Ovary (tissue), 7 donors: ENCODE measurements at regions not wholly inside any gene's neighbourhood (a gene's known extent, or its start where the extent isn't known, plus 50 kb on each side); places are given as distances from the start of the nearest gene placed in this dataset.

ENCODE experiments used
- DNase-seq, 5 donors: peaks; one replicate each; pipeline ENCODE4 v3.0.0-alpha.2; 2019 to 2020
- H3K27ac ChIP-seq, 2 donors: fragments of 200-600 bp; one replicate each; pipeline versions ENCODE4 v1.5.1 to v1.8.0; 2019 to 2022
- H3K27me3 ChIP-seq: fragments of 200-600 bp; one replicate; pipeline ENCODE4 v1.8.0; 2022
- H3K36me3 ChIP-seq: fragments of 200-600 bp; sonication (generic); one replicate; pipeline ENCODE4 v1.5.1; 2019
- H3K4me1 ChIP-seq: one replicate; pipeline ENCODE4 v1.8.1; 2013; ENCODE audit warnings: mild to moderate bottlenecking, moderate library complexity; ENCODE audit not compliant: insufficient read depth
- H3K4me3 ChIP-seq: fragments of 200-600 bp; sonication (generic); one replicate; pipeline ENCODE4 v1.5.1; 2017
- H3K9me3 ChIP-seq, 2 donors: fragments of 200-600 bp in 1 of 2; sonication (generic) in 1 of 2; one replicate each; pipeline versions ENCODE4 v1.5.1 to v1.8.1; 2013 to 2019; ENCODE audit warnings: mild to moderate bottlenecking in 1 of 2, moderate library complexity in 1 of 2
- CTCF ChIP-seq, 3 donors: fragments of 450-650 bp in 2 of 3; fragments of 200-600 bp in 1 of 3; IDR thresholded peaks; one replicate each; pipeline versions ENCODE4 v1.5.1 to v1.8.0; 2016 to 2022; ENCODE audit warnings: antibody characterized with exemption in 3 of 3, mild to moderate bottlenecking in 1 of 3
- EP300 ChIP-seq: sonication (generic); formaldehyde crosslinking; IDR thresholded peaks from one replicate; pipeline ENCODE4 v1.6.1; 2017; ENCODE audit warnings: antibody characterized with exemption
- POLR2A ChIP-seq: fragments of 450-650 bp; IDR thresholded peaks from one replicate; pipeline ENCODE4 v1.6.1; 2017; ENCODE audit warnings: antibody characterized with exemption, mild to moderate bottlenecking, moderate library complexity
- WGBS, 3 donors: extraction: QIAGEN DNeasy Blood & Tissue Kit in 1 of 3; methylation state at CpG; one replicate each; pipeline versions ENCODE4 v1.1.5 to v1.1.7; 2013 to 2017; 5-methylcytosine and 5-hydroxymethylcytosine counted together
- intact Hi-C, 4 donors: fragments of 100-400 bp; cut with DNase I; formaldehyde crosslinking; loops; one replicate each; pipeline versions ENCODE4 v1.11.0 to v1.15.1; 2022 to 2023
- donor health status: DM: no; HTN: no; CAD: no; lungs with moderate emphysema.
- donor health status: DM: no; HTN: no; CAD: no.
- donor health status: Bipolar disorder and iron deficiency.
- donor health status: DM: no; HTN: no; CAD: no.
- donor health status: DM: yes; HTN: yes; CAD: no.

GRCh38 chr3:103009609-103010008 is 574.8 kb downstream of the ZPLD1 start:
- H3K4me3 ChIP-seq, result no peak overlapping the region
- no peaks in the 10 kb centered on the region for H3K4me1 ChIP-seq
- TF ChIP-seq CTCF (IDR thresholded peaks at IDR 0.05), result no peak
- TF ChIP-seq POLR2A, result no peak
- no peak for TF ChIP-seq EP300
- intact Hi-C loops, result no loop called here
- H3K27me3 ChIP-seq, result no peaks in the 10 kb centered on the region
- DNase-seq, result no peak
- no peaks in the 10 kb centered on the region for H3K36me3 ChIP-seq
- H3K27ac ChIP-seq, result no peak overlapping the region
- H3K9me3 ChIP-seq, result no peaks in the 10 kb centered on the region

DNA sequence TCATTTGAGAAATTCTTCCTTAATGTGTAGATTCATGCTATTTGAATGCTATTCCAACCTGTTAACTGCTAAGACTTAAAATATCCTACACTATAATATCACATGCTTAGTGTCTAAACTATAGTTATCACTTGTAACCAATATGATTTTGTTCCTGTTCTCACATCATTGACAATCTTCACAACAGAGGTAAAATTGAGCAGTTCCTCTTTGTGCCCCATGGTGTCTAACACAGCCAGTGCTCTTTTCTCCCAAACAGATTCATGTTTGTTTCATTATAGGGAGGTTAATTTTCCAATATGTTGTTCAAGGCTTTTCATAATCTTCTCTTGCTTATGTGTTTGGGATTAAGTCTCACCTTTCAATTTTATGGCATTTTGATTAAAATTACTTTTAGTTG is 591.1 kb downstream of the ZPLD1 start:
- Histone ChIP-seq H3K27me3 (no peaks in the 10 kb centered on the region), H3K4me1 (no peaks in the 10 kb centered on the region), H3K36me3 (no peaks in the 10 kb centered on the region), H3K4me3 (no peak overlapping the region), H3K27ac (no peak overlapping the region), H3K9me3 (no peaks in the 10 kb centered on the region)
- no peak for TF ChIP-seq EP300
- TF ChIP-seq CTCF (IDR thresholded peaks at IDR 0.05), result no peak
- TF ChIP-seq POLR2A, result no peak
- intact Hi-C loops, result no loop called here
- no peak for DNase-seq

GRCh38 chr3:103033841-103034240 is 599.0 kb downstream of the ZPLD1 start:
- H3K9me3 ChIP-seq, result no peaks in the 10 kb centered on the region
- WGBS, 3 donors, result 90 to 93% (median 92%) methylated on average over 2 of the region's 2 CpGs

DNA sequence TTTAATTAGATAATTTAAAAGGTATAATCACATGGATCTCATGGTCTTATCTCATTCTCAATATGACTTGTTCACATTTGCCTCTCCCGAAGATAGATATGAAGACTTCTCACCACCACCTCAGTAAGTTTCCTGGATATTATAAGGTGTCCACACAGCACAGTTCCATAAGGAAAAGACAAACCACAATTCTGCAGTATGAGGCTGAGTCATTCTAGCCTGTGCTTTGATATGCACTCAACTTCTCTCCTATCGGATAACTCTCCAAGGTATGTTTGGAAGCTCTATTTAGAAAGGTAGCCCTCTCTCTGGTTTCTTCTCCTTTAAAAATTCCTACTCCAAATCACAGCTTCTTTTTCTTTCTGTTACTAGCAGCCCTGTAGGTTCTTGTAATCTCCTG is 612.8 kb downstream of the ZPLD1 start:
- H3K36me3 ChIP-seq, result no peaks in the 10 kb centered on the region
- TF ChIP-seq EP300 (no peak), CTCF (IDR thresholded peaks at IDR 0.05) (no peak), POLR2A (no peak)
- no peaks in the 10 kb centered on the region for H3K27me3 ChIP-seq
- no peaks in the 10 kb centered on the region for H3K4me1 ChIP-seq
- no peak for DNase-seq
- H3K9me3 ChIP-seq, result no peaks in the 10 kb centered on the region
- 80 to 89% (median 86%) methylated on average over 2 of the region's 2 CpGs for WGBS, 3 donors
- intact Hi-C loops, result no loop called here
- H3K4me3 ChIP-seq, result no peak overlapping the region
- H3K27ac ChIP-seq, result no peak overlapping the region

More at GRCh38 chr3:103033841-103034240, 599.0 kb downstream of the ZPLD1 start:
- DNase-seq, result no peak
- H3K4me3 ChIP-seq, result no peak overlapping the region
- TF ChIP-seq POLR2A, result no peak
- no peak for TF ChIP-seq EP300
- no peak for TF ChIP-seq CTCF (IDR thresholded peaks at IDR 0.05)
- no peaks in the 10 kb centered on the region for H3K27me3 ChIP-seq
- intact Hi-C loops, result no loop called here
- no peaks in the 10 kb centered on the region for H3K4me1 ChIP-seq
- H3K27ac ChIP-seq, result no peak overlapping the region
- no peaks in the 10 kb centered on the region for H3K36me3 ChIP-seq

- Histone ChIP-seq H3K36me3 (no peaks in the 10 kb centered on the region), H3K4me1 (no peaks in the 10 kb centered on the region), H3K4me3 (no peak overlapping the region), H3K27ac (no peak overlapping the region), H3K9me3 (no peaks in the 10 kb centered on the region), H3K27me3 (no peaks in the 10 kb centered on the region)
- no peak for DNase-seq
- no peak for TF ChIP-seq POLR2A
- TF ChIP-seq EP300, result no peak
- TF ChIP-seq CTCF (IDR thresholded peaks at IDR 0.05), result no peak
- WGBS, 3 donors, result 82 to 90% (median 89%) methylated on average over 5 of the region's 5 CpGs
- intact Hi-C loops, result no loop called here
These were observed 613.4 kb downstream of the ZPLD1 start for GRCh38 chr3:103048068-103048722.
